SIG-M5 treated with dmso at 0.1 percent for 504 hours (cell line): ENCODE measurements at regions not wholly inside any gene's neighbourhood (a gene's known extent, or its start where the extent isn't known, plus 50 kb on each side); places are given as distances from the start of the nearest gene placed in this dataset.

Source experiments
- DNase-seq: peaks from one replicate; lab custom pipeline; 2025; ENCODE audit not compliant: unreplicated experiment; lab: John Stamatoyannopoulos, UW

DNA sequence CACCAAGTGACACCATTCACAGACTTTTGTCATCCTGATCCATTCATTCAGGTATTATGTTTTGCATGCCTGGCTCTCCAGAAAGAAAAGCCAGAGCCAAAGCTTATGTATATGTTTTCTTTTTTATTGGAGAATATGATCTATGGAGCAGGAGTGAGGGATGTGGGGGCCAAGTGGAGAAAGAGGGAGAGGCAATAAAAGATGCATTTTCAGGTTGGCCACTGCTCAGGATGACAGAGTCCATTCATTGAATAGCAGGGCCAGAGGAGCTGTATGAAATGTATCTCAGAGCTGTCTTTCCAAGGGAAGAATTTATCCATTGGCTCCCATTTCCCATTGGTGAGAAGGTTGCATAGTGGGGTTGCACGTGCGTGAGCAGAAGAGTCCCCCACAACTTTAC lies 416.1 kb downstream of the ATP23 start:
- DNase-seq: no peak

DNA sequence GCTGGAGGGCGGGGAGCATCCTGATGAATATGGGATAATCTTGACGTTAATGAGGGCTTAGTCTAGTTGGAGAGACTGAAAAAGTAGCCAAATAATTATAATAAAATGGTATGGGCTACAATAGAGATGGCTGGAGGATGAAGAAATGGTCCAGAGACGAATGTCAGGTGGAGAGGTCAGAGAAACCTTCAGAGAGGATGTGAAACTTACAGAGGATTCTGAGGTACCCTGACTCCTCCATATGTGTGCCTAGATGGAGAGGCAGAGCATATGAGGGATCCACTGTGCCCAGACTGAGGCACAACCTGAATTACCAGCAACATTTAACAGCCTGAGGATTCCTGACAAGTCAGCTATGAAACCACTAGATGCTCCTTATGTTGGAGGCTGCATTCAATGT lies 417.0 kb downstream of the ATP23 start:
- no peak for DNase-seq

DNA sequence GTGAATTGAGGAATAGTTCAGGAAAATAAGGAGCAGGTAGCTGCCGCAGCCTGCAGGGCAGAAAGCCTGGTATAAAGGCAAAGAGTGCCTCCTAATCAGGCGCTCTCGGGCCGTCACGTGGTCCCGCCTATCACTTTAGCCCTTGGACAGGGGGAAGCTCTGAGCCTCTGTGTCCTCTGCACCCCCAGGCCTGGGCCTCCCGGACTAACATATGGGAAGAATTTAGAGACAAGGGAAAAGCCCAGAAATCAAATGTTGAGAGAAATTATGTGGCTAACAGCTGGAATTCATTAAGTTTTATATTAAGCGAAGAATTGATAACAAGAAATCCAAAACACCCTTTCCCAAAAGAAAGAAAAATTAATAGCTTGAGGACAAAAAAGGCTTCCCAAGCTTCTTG lies 417.7 kb downstream of the ATP23 start:
- no peak for DNase-seq

DNA sequence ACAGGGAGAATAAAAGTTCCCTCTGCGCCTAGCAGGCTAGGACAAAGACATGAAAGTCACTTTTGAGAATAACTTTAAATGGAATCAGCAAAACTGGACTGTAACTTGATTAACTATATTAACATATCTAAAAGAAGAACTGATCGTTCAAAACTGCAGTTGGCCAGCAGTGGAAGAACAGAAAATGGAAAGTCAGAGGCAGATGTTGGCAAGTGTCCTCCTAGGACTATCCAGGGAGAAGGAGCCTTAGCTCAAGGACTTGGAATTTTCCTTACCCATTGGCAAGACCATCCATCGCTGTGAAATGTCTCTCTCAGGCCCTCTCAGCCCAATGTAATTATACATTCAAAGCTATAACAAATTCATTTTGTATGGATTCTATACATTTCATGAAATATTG lies 419.7 kb downstream of the ATP23 start:
- DNase-seq: no peak

DNA sequence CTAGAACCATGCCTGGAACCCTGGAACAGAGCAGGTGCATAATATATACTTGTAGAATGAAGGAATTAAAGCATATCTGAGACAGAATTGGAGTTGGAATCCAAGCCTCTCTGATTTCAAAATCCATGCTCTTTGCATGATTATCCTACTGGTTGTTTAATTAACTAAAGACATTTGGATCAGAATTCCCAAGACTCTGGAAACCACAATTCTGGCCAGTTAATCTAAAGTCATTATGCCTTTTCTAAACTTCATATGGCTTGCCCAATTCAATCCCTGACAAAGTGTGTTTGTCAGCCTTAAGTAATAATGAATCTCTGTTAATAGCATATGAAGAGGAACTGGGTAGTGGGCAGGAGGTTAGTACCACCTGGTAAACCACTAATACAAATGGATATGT lies 422.6 kb downstream of the ATP23 start:
- no peak for DNase-seq

DNA sequence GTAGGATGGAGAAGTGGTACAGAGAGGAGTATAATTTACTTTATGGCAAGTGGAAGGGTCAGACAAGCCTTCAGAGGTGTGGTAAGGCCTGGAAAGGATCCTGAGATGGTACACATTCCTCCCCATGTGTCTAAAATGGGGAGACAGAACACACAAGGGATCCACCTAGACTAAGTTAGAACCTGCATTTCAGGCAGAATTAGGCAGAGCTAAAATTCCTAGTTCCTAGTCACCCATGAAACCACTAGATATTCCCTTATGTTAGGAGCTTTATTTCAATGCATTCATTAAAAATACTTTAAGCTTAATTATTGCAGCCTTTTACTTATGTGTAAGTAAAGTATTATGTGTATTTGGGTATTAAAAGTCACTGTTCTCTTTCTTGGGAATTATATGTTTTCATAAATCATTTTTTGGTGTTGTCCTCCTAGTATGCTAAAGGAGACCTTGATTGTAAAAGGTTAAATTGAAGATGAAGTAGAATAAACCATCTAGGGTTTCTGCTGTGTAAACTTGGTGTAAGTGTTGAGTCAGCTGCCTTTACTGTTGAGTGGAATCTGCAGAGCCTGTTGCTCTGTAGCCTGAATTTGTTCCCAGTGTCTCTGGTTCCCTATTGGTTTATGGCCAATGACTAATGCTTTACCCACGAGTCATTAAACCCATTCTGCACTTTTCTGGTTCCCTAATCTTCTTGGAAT lies 423.2 kb downstream of the ATP23 start:
- no peak for DNase-seq

DNA sequence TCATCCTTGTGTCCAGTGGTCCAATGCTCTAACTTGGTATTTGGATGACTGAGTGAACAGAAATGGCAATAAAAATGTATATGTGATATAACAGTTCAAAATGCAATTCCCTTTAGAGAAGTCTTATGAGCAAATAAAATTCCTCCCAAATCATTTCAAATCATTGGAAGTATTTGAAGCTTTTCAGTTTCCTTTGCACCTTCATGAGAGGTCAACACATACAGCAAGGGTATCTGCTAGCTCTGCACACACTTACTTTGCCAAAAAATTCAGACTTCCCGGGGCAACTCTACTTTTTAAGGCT lies 423.7 kb downstream of the ATP23 start:
- no peak for DNase-seq

DNA sequence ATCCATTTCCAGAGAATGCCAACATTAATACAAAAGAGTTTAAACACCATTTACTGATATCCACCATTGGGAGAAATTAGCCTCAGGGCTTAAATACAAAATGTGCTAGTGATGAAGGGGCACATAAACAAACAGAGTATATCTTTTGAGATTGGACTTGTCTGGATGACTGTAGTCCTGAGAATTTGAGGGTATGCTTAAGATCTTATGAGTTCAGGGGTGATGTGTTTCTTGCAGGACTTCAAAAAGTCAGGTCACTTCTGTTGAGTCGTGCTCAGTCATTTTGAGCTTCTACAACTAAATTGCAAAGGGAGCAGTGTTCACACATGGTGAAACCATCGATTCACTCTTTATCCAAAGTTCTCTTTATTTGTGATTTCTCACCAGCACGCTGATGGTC lies 425.7 kb downstream of the ATP23 start:
- no peak for DNase-seq

DNA sequence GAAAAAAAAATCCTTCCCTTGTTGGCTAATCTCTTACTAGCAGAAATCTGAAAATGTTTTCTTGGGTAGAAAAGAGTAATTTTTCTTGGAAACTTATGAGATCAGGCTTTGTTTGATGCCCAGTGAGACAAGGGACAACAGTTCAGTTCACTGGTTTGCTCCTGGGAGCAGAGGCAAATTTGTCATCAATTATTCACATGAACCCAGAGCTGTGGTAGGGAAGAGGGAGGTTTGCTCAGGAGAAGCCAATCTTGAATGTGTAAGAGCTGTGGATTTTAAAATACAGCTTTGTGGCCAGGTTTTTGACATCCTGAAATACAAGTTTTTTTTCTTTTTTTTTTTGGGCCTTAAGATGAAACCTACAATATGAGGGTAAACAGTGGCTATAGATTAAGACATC lies 426.6 kb downstream of the ATP23 start:
- no peak for DNase-seq

DNA sequence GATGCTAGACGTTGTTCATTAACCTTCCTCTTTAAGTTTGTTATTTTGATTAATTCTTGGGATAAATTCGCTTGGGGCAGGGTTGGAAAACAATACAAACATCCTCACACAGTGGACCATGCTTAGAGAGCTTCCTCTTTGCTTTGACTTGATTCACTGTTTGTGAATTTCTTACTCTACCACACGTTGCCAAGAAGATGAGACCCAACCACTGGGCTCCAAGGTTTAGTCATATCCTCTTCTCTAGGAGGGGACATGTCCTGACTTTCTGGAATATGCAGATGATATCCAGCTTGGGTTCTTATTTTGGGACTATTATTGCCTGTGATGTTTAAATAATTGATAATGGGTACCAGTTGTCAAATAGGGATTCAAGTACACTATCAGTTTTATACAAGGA lies 428.2 kb downstream of the ATP23 start:
- no peak for DNase-seq

DNA sequence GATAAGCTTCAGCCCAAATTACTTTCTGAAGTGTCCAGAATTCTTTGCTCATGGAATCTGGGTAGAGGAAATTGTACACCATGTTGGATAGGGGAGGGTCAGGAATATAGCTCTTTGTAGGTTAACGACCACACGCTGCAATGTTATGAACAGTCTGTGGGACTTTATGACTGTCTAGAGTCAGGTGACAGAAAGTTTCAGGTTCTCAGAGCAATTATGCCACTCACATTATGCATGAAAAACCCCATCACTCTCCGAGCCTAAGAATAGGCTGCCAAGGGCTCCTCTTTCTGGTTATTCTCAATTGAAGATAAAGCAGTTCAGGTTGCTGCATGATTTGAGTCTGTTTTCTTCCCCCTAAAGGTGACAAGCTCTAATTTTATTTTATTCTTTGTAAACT lies 430.9 kb downstream of the ATP23 start:
- DNase-seq: no peak

DNA sequence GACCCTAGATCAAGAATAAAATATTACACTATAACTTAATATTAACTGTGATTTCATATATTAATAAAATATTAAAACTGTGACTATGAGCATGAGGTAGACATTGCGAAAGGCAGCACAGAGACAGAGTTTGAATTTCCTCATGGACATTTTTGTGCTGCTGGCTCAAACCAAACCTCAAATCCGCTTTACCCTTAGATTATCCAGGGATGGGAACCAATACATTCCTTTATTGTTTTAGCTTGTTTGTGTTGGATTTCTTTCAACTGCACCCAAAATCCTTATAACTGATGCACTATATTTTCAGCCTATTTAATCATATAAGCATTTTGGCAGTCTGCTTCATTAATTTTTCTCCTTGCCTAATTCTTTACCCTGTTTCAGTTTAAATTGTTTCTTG lies 436.7 kb downstream of the ATP23 start:
- DNase-seq: no peak

DNA sequence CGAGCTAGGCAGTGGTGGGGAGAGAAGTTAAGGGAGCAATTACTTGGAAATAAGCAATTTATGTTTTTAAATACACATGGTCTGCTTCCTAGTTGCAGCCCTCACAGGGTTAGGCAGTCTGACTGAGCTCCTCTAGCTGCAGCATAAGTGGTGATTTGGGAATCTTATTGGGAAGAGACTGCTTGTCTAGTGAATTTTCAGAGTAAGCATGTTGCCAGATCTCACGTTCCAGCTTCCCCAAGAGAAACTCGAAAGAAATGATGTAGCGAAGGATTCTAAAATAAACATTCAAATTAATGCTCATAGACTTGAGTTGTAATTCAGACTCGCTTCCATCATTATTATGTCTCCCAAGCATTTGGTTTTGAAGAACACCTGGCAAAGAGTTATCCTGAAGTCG lies 440.2 kb downstream of the ATP23 start:
- no peak for DNase-seq

DNA sequence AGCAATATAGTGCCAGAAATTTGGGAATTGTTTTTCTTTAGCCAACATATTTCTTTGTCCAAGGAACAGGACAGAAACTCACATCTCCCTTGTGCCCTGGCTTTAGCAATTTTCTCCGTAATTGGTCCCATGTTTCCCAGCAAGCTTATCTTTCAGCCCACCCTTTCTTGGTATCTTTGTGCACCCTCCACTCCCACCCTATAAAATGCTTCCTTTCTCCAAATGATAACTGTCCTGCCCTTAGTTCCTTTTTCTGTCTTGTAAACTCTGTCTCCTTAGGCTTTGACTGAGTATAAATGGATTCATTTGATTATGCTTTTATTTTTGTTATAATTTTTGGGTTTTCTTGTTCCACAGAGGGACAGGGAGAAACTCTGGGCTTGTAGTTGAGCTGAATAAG lies 442.8 kb downstream of the ATP23 start:
- DNase-seq: no peak

DNA sequence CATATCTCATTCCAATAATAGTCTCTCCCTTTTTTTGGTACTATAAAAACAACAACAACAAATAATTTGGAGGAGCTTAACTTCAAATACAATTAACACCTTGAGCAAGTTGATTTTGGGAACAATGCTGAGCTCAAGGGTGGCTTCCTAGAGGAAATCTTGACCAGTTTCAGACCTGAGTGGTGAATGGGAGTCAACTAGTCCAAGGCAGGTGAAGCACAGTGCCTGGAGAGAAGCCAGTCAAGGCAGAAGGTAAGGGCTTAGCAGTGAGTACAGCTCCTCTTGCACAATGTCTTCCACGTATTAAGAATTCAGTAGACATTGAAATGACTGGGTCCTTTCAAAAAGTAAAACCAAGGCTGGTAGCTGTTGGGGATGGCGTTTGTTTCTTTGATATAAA lies 444.8 kb downstream of the ATP23 start:
- DNase-seq: no peak

DNA sequence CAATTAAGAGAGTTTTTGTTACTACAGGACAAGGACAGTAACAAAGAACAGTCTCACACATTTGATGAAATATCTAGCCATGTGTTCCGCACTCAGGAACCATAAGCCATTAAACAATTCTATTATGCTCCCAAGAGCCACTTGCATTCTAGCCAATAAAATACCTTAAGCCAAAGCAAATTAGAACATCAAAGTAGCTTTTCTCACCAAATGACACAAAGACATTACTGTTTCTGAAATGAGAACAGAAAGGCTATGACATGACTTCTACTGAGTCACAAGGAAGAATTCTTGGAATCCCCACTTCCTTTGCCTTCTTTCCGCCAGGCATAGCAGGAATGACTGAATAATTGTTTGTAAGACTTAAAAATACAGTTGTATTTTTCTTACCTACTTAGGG lies 445.8 kb downstream of the ATP23 start:
- no peak for DNase-seq

DNA sequence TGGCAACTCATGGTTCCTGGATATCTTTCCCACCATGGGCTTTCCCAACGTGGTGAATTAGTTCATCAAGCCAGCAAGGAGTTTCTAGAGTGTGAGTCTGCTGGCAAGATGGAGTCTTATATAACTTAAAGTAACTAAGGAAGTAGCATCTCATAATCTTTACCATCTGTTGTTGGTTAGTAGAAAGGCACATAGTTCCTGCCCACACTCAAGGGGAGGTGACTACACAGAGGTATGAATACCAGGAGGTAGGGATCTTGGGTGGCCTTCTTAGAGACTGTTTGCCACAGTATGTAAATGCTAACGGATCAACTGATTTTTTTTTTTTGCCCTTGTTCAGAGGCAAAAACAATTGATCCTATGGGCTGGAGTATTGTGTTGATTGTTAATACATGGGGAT lies 446.9 kb downstream of the ATP23 start:
- DNase-seq: no peak

DNA sequence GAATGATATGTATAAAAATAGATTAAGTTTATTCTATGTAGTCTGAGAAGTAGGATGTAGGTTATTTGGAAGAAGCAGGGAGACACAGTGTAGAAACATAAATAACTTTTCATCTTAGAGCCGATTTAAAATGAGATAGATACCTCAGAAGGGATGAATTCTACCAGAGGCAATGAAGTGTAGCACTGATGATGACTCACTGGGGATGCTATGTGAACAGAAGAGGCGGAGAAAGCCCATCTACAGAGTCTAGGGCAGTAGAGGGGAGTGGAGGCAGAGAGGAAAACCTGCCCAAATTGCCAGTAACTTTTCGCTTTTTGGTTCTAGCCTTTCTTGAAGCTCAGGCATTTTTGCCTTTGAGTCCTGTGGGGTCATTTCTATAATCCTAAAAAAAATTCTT lies 451.8 kb downstream of the ATP23 start:
- no peak for DNase-seq

DNA sequence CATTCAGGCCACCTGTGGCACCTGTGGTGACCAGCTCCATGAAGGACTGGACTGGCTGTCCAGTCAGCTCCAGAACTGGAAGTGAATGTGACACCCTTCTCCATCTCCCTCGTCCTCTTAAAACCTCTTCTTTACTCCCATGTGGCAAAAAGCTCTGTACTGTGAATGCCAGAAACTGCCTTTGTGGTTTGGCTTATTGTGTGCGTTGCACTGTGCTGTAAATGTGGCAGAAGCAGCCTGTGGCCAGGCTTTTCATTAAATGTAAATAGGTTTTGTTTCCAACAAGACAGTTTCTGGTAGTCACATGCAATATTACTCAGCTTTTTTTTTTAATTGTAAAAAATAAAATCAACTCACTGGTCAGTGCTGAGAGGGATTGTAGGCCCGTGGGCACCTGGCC lies 453.7 kb downstream of the ATP23 start:
- DNase-seq: no peak

DNA sequence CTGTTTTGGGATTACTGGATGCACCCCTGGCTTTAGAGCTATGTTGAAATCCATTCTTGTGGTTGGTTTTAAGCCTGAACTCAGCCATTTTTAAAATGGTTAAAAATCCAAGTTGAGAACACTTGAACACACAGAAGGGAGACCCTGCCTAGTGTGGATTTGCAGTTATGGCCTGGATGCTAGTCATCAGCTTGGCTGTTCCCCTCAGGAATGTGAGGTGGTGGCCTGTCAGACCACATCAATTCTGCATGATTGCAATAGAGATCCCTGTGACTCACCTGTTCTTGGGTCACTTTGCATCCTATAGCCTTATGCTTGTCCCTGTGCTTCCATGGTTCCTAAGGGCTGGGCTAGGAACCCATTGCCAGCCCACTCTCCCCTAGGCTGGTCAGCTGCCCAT lies 454.1 kb downstream of the ATP23 start:
- no peak for DNase-seq

DNA sequence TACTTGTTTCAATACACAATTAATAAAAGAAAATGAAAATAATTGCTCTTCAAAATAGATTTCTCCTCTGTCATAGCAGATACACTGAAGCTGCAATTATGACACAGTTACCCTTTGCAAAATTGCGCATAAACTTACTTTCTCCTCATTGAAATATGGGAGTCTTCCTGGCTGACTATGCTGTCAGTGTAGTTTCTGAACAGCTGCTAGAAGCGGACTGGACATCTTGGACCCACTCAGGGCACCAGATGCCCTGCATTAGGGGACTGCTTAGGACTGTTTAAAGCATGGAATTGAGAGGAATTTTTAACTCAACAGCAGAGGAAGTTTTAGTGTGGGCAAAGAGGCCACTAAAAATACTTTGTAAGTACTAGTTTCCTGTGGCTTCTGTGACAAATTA lies 454.9 kb downstream of the ATP23 start:
- no peak for DNase-seq

DNA sequence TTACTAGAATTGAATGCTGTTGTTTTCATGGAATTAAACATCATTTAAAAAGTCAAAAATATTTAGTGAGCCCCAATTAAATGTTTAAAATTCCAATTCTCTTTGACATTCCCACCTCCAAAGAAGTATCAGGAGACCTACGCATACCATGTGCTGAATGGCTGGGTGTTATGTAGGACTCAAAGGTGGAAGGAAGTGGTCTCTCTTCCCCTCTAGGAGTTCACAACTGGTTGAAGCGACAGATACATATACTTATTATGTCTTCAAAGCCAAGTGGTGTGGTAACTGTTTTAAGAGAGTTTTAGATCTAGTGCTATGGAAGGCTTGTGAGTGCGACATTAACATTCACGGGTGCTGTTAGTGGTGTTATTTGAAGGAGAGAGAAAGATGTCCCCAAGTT lies 464.0 kb downstream of the ATP23 start:
- DNase-seq: no peak

DNA sequence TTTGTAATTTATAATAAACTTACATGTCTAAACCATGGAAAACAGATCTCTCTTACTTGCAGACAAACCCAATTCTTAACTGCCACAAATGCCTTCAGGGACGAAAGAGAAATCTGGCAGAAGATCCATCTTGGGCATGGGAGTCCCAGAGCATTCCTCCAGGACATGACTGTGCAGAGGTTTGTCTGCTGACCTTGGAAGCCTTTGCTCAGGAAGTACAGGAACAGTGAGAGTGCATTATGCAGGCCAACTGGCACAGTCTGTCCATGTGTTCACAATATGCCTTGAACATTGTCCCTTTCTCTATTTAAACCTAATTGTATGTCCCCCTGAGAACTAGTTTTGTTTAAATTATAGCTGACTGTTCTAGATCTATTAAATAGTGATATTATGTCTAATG lies 467.1 kb downstream of the ATP23 start:
- no peak for DNase-seq
